HEK293T (cell line): ENCODE measurements at regions not wholly inside any gene's neighbourhood (a gene's known extent, or its start where the extent isn't known, plus 50 kb on each side); places are given as distances from the start of the nearest gene placed in this dataset.

ENCODE experiments used
- CTCF ChIA-PET: fragments of 350-600 bp; formaldehyde crosslinking; extraction: SDS; loops from one replicate; lab custom pipeline; 2021; ENCODE audit warnings: antibody characterized with exemption, inconsistent platforms; lab: Yijun Ruan, JAX
- POLR2A ChIA-PET: fragments of 350-600 bp; formaldehyde crosslinking; extraction: SDS; loops from one replicate; lab custom pipeline; 2020; ENCODE audit warnings: antibody characterized with exemption, inconsistent platforms; lab: Yijun Ruan, JAX
- DNase-seq: peaks from one replicate; pipeline ENCODE4 v3.0.0; 2012; ENCODE audit warnings: mixed read lengths; ENCODE audit errors: extremely low spot score
- ARNT ChIP-seq: fragments of 450-650 bp; IDR thresholded peaks from 2 replicates; pipeline ENCODE4 v1.6.1; 2017; ENCODE audit warnings: mild to moderate bottlenecking
- BHLHE40 ChIP-seq: fragments of 450-650 bp; IDR thresholded peaks from 2 replicates; pipeline ENCODE4 v1.6.1; 2016; ENCODE audit warnings: mild to moderate bottlenecking, moderate library complexity, borderline replicate concordance
- CTBP1 ChIP-seq: fragments of 450-650 bp; IDR thresholded peaks from 2 replicates; pipeline ENCODE4 v1.6.1; 2016; ENCODE audit warnings: borderline replicate concordance
- ELF4 ChIP-seq: fragments of 450-650 bp; IDR thresholded peaks from 2 replicates; pipeline ENCODE4 v1.6.1; 2017; ENCODE audit warnings: antibody characterized with exemption
- FOXA1 ChIP-seq: fragments of 450-650 bp; IDR thresholded peaks from 2 replicates; pipeline ENCODE4 v1.6.1; 2016; ENCODE audit warnings: mild to moderate bottlenecking
- FOXK2 ChIP-seq: fragments of 450-650 bp; IDR thresholded peaks from 2 replicates; pipeline ENCODE4 v1.6.1; 2016; ENCODE audit warnings: mild to moderate bottlenecking
- FOXM1 ChIP-seq: fragments of 450-650 bp; IDR thresholded peaks from 2 replicates; pipeline ENCODE4 v1.6.1; 2017; ENCODE audit warnings: mild to moderate bottlenecking, borderline replicate concordance
- HDGF ChIP-seq: fragments of 450-650 bp; IDR thresholded peaks from 2 replicates; pipeline ENCODE4 v1.6.1; 2017; ENCODE audit warnings: antibody characterized with exemption, borderline replicate concordance
- L3MBTL2 ChIP-seq: fragments of 450-650 bp; conservative IDR thresholded peaks from 2 replicates; pipeline ENCODE4 v1.6.1; 2016; ENCODE audit warnings: mild to moderate bottlenecking
- LEF1 ChIP-seq: fragments of 450-650 bp; IDR thresholded peaks from 2 replicates; pipeline ENCODE4 v1.6.1; 2017; ENCODE audit warnings: mild to moderate bottlenecking, borderline replicate concordance
- NFRKB ChIP-seq: fragments of 450-650 bp; IDR thresholded peaks from 2 replicates; pipeline ENCODE4 v1.6.1; 2016; ENCODE audit warnings: mild to moderate bottlenecking, moderate library complexity
- PKNOX1 ChIP-seq: fragments of 450-650 bp; IDR thresholded peaks from 2 replicates; pipeline ENCODE4 v1.6.1; 2016
- SP1 ChIP-seq: fragments of 450-650 bp; IDR thresholded peaks from 2 replicates; pipeline ENCODE4 v1.6.1; 2017
- SUZ12 ChIP-seq: fragments of 450-650 bp; IDR thresholded peaks from 2 replicates; pipeline ENCODE4 v1.6.1; 2016; ENCODE audit warnings: mild to moderate bottlenecking
- TARDBP ChIP-seq: fragments of 450-650 bp; IDR thresholded peaks from 2 replicates; pipeline ENCODE4 v1.6.1; 2016
- ZNF384 ChIP-seq: fragments of 450-650 bp; IDR thresholded peaks from 2 replicates; pipeline ENCODE4 v1.6.1; 2016

- no peak for TF ChIP-seq L3MBTL2
- TF ChIP-seq ELF4, result no peak
- no peak for TF ChIP-seq FOXM1
- no peak for TF ChIP-seq NFRKB
- no peak for TF ChIP-seq FOXK2
- TF ChIP-seq PKNOX1, result no peak
- no peak for DNase-seq
- ChIA-PET CTCF (interaction anchor here (0.6 kb wide), 1 partner anchor 390 kb away, joined by 3 read pairs; no protein-coding TSS in a partner anchor), POLR2A (no interaction called here)
Measured at GRCh38 chr7:23959821-23960220, 249.8 kb downstream of the STK31 start.

DNA sequence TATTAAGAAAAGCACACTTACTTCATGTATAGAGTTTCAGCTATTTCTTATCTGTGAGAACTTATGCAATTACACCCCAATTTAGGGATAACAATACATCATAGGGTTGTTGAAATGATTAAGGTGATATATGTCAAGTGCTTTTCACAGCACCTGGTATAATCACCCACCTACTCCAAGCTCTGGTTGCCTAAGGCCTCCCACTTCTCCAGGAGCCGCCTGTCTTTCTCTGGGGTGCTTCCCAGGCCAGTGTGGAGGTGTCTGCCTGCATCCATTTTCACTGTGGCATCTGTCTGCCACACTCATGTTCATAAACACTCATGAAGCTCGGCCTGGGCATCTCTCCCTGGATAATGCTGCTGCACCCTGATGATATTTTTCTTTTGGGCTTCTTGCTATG lies 250.3 kb downstream of the STK31 start:
- ChIA-PET CTCF (interaction anchor here (0.6 kb wide), 1 partner anchor 390 kb away, joined by 3 read pairs; no protein-coding TSS in a partner anchor), POLR2A (no interaction called here)
- DNase-seq, result no peak
- TF ChIP-seq FOXK2 (no peak), ZNF384 (no peak), HDGF (no peak), SP1 (no peak), FOXA1 (no peak), ARNT (no peak), LEF1 (no peak), BHLHE40 (no peak), FOXM1 (no peak), NFRKB (no peak), SUZ12 (no peak), L3MBTL2 (no peak), PKNOX1 (no peak), TARDBP (no peak), CTBP1 (no peak), ELF4 (no peak)

DNA sequence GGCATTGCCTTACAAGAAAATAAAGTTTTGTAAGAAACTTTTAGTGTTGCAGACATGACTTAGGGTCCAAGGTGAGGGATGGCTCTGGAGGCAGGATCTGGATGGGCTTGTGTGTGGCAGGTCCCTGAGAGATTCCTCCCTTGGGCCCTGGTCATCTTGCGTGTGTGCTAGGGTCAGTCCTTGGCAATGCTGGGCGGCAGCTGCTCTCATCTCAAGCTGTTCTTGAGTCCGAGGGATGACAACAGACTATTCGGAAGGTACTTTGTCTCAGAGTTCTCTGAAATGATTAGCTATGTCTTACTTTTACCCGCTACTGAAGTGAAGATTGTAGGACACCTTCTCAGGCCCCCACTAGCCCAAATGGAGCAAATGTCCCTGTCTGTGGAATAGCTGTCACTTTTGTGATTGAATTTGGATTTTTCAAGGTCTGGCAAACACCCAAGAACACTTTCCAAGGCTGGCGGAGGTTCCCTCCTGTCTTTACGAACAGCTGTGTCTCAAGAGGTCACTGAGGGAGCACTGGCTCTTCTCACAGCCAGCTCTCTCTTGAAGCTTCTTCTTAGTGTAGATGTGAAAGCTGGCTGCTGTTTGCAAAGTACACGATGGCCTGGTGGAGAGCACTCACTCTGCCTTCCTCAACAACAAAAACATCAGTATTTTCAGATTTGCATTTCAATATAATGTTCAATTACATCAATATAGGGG lies 253.6 kb downstream of the STK31 start:
- DNase-seq, result no peak
- ChIA-PET POLR2A (no interaction called here), CTCF (no interaction called here)
- TF ChIP-seq ELF4 (no peak), FOXK2 (no peak), ZNF384 (no peak), NFRKB (no peak), ARNT (no peak), L3MBTL2 (no peak), CTBP1 (no peak), BHLHE40 (no peak), TARDBP (no peak), PKNOX1 (no peak), SUZ12 (no peak), SP1 (no peak), FOXA1 (no peak), FOXM1 (no peak), HDGF (no peak), LEF1 (no peak)

DNA sequence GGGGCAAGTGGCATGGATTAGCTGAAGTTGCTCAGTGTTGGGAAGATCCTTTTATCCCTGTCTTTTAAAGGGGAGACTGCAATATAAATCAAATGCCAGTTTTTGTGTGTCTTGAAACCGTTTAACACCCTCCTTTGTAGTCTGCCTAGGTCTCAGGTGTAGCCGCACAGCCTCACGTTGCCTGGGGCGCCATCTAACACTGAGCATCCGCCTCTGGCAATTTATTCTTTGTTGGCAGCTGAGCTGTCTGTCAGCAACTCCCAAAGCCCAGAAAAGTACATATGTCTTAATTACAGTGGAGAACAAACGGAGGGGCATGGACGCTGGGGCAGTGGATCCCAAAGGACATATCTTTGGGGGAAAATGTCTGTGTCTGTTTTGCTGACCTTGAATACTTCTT lies 254.7 kb downstream of the STK31 start:
- POLR2A ChIA-PET, result no interaction called here
- CTCF ChIA-PET, result no interaction called here
- TF ChIP-seq ELF4, result no peak
- TF ChIP-seq LEF1, result no peak
- no peak for TF ChIP-seq FOXA1
- no peak for DNase-seq

GRCh38 chr7:23965296-23965695 lies 255.3 kb downstream of the STK31 start:
- no peak for DNase-seq
- TF ChIP-seq HDGF (no peak), FOXM1 (no peak), L3MBTL2 (no peak), SUZ12 (no peak), PKNOX1 (no peak), ZNF384 (no peak), BHLHE40 (no peak), ELF4 (no peak), FOXK2 (no peak), SP1 (no peak), ARNT (no peak), NFRKB (no peak), TARDBP (no peak), FOXA1 (no peak), LEF1 (no peak), CTBP1 (no peak)
- POLR2A ChIA-PET, result no interaction called here
- CTCF ChIA-PET, result no interaction called here

DNA sequence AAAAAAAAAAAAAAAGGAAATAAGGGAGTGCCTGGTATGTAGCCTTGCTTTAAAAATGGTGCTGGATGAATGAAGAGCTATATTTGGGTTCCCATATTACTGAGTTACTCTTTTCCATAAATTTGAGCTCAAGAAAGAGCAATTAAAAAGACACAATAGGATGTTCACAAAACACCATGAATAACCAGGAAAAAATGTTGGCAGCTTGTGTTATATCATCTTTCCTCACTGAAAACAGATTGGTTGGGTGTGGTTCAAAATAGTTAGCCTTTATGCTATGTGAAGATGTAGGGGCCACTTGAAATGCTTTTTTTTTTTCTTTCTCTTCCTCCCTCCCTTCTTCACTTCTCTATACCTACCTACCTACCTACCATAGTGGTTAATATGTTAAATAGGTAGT lies 256.9 kb downstream of the STK31 start:
- DNase-seq, result no peak
- POLR2A ChIA-PET, result no interaction called here
- no peak for TF ChIP-seq ELF4
- TF ChIP-seq SP1, result no peak
- TF ChIP-seq NFRKB, result no peak
- no peak for TF ChIP-seq BHLHE40
- no peak for TF ChIP-seq CTBP1
- no peak for TF ChIP-seq HDGF
- no peak for TF ChIP-seq SUZ12
- no peak for TF ChIP-seq FOXA1
- no peak for TF ChIP-seq ZNF384
- TF ChIP-seq TARDBP, result no peak
- no peak for TF ChIP-seq PKNOX1
- no peak for TF ChIP-seq FOXM1
- CTCF ChIA-PET, result no interaction called here
